Uterus (tissue), 2 donors: ENCODE measurements at regions not wholly inside any gene's neighbourhood (a gene's known extent, or its start where the extent isn't known, plus 50 kb on each side); places are given as distances from the start of the nearest gene placed in this dataset.

ENCODE experiments used
- CTCF ChIP-seq, 4 experiments: fragments of 200-600 bp in 2 of 4; fragments of 450-650 bp in 2 of 4; sonication (generic) in 2 of 4; IDR thresholded peaks; one replicate each; pipeline ENCODE4 v1.5.1; 2016 to 2019; ENCODE audit warnings: antibody characterized with exemption in 4 of 4, mild to moderate bottlenecking in 2 of 4, moderate library complexity in 1 of 4
- POLR2A ChIP-seq, 2 donors: fragments of 450-650 bp; IDR thresholded peaks; one replicate each; pipeline ENCODE4 v1.6.1; 2016; ENCODE audit warnings: antibody characterized with exemption in 2 of 2, mild to moderate bottlenecking in 1 of 2, moderate library complexity in 1 of 2

GRCh38 chr3:44070841-44071546 lies 170.7 kb upstream of the TOPAZ1 start:
- TF ChIP-seq CTCF (IDR thresholded peaks at IDR 0.05) (no peak), POLR2A (IDR thresholded peaks at IDR 0.05) (no peak)
